ENCODE measurements at regions not wholly inside any gene's neighbourhood (a gene's known extent, or its start where the extent isn't known, plus 50 kb on each side); places are given as distances from the start of the nearest gene placed in this dataset.

DNA sequence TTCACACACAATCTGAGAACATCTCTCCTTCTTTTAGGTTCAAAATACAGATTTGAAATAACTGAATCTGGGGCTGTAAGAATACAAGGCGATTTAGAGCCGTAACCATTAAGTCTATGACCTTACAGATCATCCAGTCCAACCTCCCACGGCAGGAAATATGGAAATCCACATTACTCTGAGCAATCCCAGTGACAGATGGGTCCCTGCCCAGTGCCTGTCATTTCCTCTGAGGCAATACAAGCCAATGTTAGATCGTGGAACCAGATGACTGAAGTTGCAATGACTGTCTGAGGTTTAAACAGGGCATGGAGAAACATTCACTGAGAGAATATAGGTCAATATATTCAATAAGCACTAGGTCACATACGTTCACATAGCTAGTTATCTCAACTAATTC is 77.4 kb upstream of the OR5AK2 start:
- BruUV-seq (replicated peaks) = no TSS peak
- Histone ChIP-seq H3K9me3 (ENCODE audit: insufficient read depth, low read depth) (no peaks in the 10 kb centered on the region), H3K4me3 (no peak overlapping the region), H4K20me1 (ENCODE audit: insufficient read depth) (no peaks in the 10 kb centered on the region), H3K36me3 (ENCODE audit: low read depth) (no peaks in the 10 kb centered on the region), H3K27me3 (ENCODE audit: insufficient read depth, low read depth) (no peaks in the 10 kb centered on the region), H3K4me2 (no peak overlapping the region), H3K4me1 (replicated peaks; ENCODE audit: insufficient read depth) (peaks cover 20% of the 10 kb centered on the region), H3K79me2 (ENCODE audit: low read depth) (no peaks in the 10 kb centered on the region), H3F3A (ENCODE audit: insufficient read depth, low read depth) (peaks cover 13% of the 10 kb centered on the region), H3K27ac (no peak overlapping the region), H2AFZ (no peak overlapping the region), H3K9me2 (ENCODE audit: insufficient read depth) (no peaks in the 10 kb centered on the region)
- no peak for DNase-seq
- POLR2A ChIA-PET (ENCODE audit: unreplicated experiment) = no interaction called here
- intact Hi-C loops (cut with micrococcal nuclease; ENCODE audit: unreplicated experiment) = no loop called here
- TF ChIP-seq EZH2 (IDR thresholded peaks at IDR 0.05; ENCODE audit: low read depth) = no peak
- TF ChIP-seq, protein P1, sequence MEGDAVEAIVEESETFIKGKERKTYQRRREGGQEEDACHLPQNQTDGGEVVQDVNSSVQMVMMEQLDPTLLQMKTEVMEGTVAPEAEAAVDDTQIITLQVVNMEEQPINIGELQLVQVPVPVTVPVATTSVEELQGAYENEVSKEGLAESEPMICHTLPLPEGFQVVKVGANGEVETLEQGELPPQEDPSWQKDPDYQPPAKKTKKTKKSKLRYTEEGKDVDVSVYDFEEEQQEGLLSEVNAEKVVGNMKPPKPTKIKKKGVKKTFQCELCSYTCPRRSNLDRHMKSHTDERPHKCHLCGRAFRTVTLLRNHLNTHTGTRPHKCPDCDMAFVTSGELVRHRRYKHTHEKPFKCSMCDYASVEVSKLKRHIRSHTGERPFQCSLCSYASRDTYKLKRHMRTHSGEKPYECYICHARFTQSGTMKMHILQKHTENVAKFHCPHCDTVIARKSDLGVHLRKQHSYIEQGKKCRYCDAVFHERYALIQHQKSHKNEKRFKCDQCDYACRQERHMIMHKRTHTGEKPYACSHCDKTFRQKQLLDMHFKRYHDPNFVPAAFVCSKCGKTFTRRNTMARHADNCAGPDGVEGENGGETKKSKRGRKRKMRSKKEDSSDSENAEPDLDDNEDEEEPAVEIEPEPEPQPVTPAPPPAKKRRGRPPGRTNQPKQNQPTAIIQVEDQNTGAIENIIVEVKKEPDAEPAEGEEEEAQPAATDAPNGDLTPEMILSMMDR (conservative IDR thresholded peaks at IDR 0.05) = no peak
- CTCF ChIA-PET = interaction anchor here (0.7 kb wide), 1 partner anchor 450 kb away, joined by 3 read pairs; no protein-coding TSS in a partner anchor

DNA sequence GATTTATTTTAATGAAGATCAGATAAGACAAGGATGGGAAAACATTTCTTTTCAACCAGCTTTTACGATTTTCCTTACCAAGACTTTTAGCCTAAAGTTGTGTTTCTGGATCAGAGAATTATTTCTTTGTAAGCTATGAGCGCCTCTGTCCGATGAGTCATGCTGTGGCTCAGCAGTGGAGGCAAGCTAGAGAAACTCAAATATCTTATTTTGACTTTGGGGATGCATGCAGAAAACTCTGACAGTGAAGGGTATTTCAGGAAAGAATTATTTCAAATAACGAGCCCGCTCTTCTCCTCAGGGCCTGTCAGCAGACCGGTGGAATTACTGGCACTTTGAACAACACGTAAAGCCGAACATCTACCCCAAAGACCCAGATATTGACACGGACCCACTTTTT is 77.9 kb upstream of the OR5AK2 start:
- Histone ChIP-seq H3K79me2 (ENCODE audit: low read depth) (no peaks in the 10 kb centered on the region), H3K4me2 (no peak overlapping the region), H3K27ac (no peak overlapping the region), H3K4me1 (replicated peaks; ENCODE audit: insufficient read depth) (peaks cover 25% of the 10 kb centered on the region), H3K4me3 (no peak overlapping the region), H3F3A (ENCODE audit: insufficient read depth, low read depth) (peaks cover 18% of the 10 kb centered on the region), H4K20me1 (ENCODE audit: insufficient read depth) (no peaks in the 10 kb centered on the region), H3K9me2 (ENCODE audit: insufficient read depth) (no peaks in the 10 kb centered on the region), H2AFZ (no peak overlapping the region), H3K27me3 (ENCODE audit: insufficient read depth, low read depth) (no peaks in the 10 kb centered on the region), H3K36me3 (ENCODE audit: low read depth) (no peaks in the 10 kb centered on the region), H3K9me3 (ENCODE audit: insufficient read depth, low read depth) (no peaks in the 10 kb centered on the region)
- no TSS peak for BruUV-seq (replicated peaks)
- POLR2A ChIA-PET (ENCODE audit: unreplicated experiment) = no interaction called here
- CTCF ChIA-PET = no interaction called here
- intact Hi-C loops (cut with micrococcal nuclease; ENCODE audit: unreplicated experiment) = no loop called here
- TF ChIP-seq EZH2 (IDR thresholded peaks at IDR 0.05; ENCODE audit: low read depth) = no peak
- TF ChIP-seq, protein P1 (conservative IDR thresholded peaks at IDR 0.05) = no peak
- DNase-seq = no peak

GRCh38 chr11:56910046-56910773 is 78.5 kb upstream of the OR5AK2 start:
- Histone ChIP-seq H3K4me2 (no peak overlapping the region), H3K27me3 (ENCODE audit: insufficient read depth, low read depth) (no peaks in the 10 kb centered on the region), H3K36me3 (ENCODE audit: low read depth) (no peaks in the 10 kb centered on the region), H3K79me2 (ENCODE audit: low read depth) (no peaks in the 10 kb centered on the region), H3K9me3 (ENCODE audit: insufficient read depth, low read depth) (no peaks in the 10 kb centered on the region), H4K20me1 (ENCODE audit: insufficient read depth) (no peaks in the 10 kb centered on the region), H3K9me2 (ENCODE audit: insufficient read depth) (no peaks in the 10 kb centered on the region), H2AFZ (no peak overlapping the region), H3K27ac (no peak overlapping the region), H3F3A (ENCODE audit: insufficient read depth, low read depth) (peaks cover 24% of the 10 kb centered on the region), H3K4me1 (replicated peaks; ENCODE audit: insufficient read depth) (peaks cover 31% of the 10 kb centered on the region), H3K4me3 (no peak overlapping the region)
- no peak for DNase-seq
- no peak for TF ChIP-seq EZH2 (IDR thresholded peaks at IDR 0.05; ENCODE audit: low read depth)
- TF ChIP-seq, protein P1 (conservative IDR thresholded peaks at IDR 0.05) = no peak
- ChIA-PET CTCF (no interaction called here), POLR2A (ENCODE audit: unreplicated experiment) (no interaction called here)
- no TSS peak for BruUV-seq (replicated peaks)
- intact Hi-C loops (cut with micrococcal nuclease; ENCODE audit: unreplicated experiment) = no loop called here
